ENCODE measurements at regions not wholly inside any gene's neighbourhood (a gene's known extent, or its start where the extent isn't known, plus 50 kb on each side); places are given as distances from the start of the nearest gene placed in this dataset.

DNA sequence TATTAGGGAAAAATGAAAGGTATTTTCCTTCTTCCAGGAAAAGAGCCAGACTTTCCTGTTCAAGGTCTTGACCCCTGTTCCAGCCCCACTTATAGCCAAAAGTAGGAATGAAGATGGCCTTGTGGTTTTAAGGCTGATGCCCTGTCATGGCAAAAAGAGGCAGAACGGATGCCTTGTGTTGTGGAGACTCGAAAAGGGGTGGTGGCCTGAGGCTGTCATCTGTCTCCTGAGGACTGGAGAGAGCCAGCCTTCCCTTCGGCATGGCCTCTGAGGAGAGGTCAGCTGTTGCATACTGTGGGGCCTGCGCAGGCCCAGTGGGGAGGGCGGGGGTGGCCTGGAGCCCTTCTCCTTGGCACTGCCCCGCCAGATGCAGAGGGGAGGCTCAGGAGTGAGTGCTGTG lies 166.0 kb upstream of the EEPD1 start (continued):
- TF ChIP-seq NFE2L2 (IDR thresholded peaks at IDR 0.05; ENCODE audit: low read depth, low read length): no peak
- TF ChIP-seq, protein P1, sequence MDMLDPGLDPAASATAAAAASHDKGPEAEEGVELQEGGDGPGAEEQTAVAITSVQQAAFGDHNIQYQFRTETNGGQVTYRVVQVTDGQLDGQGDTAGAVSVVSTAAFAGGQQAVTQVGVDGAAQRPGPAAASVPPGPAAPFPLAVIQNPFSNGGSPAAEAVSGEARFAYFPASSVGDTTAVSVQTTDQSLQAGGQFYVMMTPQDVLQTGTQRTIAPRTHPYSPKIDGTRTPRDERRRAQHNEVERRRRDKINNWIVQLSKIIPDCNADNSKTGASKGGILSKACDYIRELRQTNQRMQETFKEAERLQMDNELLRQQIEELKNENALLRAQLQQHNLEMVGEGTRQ (IDR thresholded peaks at IDR 0.05; ENCODE audit: low read depth, low read length): no peak
- TF ChIP-seq CEBPB (IDR thresholded peaks at IDR 0.05; ENCODE audit: low read depth, low read length): no peak
- no peak for TF ChIP-seq RFX5 (IDR thresholded peaks at IDR 0.05; ENCODE audit: low read depth, low read length)

DNA sequence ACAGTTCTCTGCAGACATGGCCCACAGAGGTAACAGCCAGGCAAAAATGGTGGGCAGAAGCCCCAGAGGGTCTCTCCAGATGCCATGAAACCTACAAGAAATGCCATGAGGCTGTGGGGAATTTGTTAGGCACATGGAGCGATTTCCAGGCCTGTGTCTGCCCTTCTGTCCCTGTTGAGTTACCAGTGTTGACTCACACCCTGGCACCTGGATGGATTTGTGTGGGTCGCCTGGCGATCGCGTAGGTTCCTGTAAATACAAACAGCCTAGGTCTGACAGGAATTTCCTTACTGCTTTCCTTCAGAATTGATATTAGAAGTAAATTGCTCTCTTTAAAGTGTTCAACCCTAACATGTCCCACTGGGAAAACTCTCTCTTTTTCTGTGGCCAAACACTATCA lies 164.9 kb upstream of the EEPD1 start:
- Histone ChIP-seq H2AK5ac (ENCODE audit: low read depth, low read length) (no peak overlapping the region; the same call in 1 of the 2 replicates), H2BK120ac (ENCODE audit: low read depth, low read length) (no peak overlapping the region), H2BK20ac (ENCODE audit: low read depth, low read length) (0 out of 2 replicates have a peak overlapping the region, but pooled peaks have one; percentile 10), H3K23ac (ENCODE audit: low read depth, low read length) (no peak overlapping the region), H3K18ac (ENCODE audit: low read depth, low read length) (no peak overlapping the region), H2BK15ac (ENCODE audit: low read depth, low read length) (no peak overlapping the region), H3K9me1 (ENCODE audit: insufficient read depth, low read length) (no peaks in the 10 kb centered on the region), H4K20me1 (ENCODE audit: insufficient read depth, low read length) (no peaks in the 10 kb centered on the region), H3K27me3 (ENCODE audit: control insufficient read depth, insufficient read depth, low read length) (no peaks in the 10 kb centered on the region), H4K5ac (ENCODE audit: low read depth, low read length) (no peak overlapping the region), H3K4me1 (ENCODE audit: control insufficient read depth, insufficient read depth, low read length) (peaks cover 2% of the 10 kb centered on the region; the same call in 1 of the 2 replicates), H3K9me3 (ENCODE audit: control insufficient read depth, insufficient read depth, low read length) (no peaks in the 10 kb centered on the region), H3K79me1 (ENCODE audit: low read depth in 1 of 2, low read length in 2 of 2) (no peaks in the 10 kb centered on the region), H3K4me3 (ENCODE audit: insufficient read depth, low read depth, low read length) (no peak overlapping the region), H3K14ac (replicated peaks; ENCODE audit: low read depth, low read length) (no peak overlapping the region), H3K9ac (ENCODE audit: low read depth, low read length) (no peak overlapping the region), H3K4me2 (ENCODE audit: low read depth, low read length) (no peak overlapping the region), H3K4ac (ENCODE audit: low read depth, low read length) (no peak overlapping the region), H3K36me3 (ENCODE audit: control insufficient read depth, insufficient read depth, low read length) (no peaks in the 10 kb centered on the region), H3K27ac (ENCODE audit: insufficient read depth, low read length) (no peak overlapping the region), H4K8ac (ENCODE audit: low read depth in 2 of 2, low read length in 2 of 2) (no peak overlapping the region), H2BK5ac (ENCODE audit: low read depth, low read length, poor library complexity, severe bottlenecking) (no peak overlapping the region), H2AK9ac (replicated peaks; ENCODE audit: low read depth, low read length, poor library complexity) (no peak overlapping the region), H3K56ac (ENCODE audit: extremely low read depth, insufficient read depth, low read length) (no peak overlapping the region), H2AFZ (replicated peaks; ENCODE audit: low read length, poor library complexity) (no peak overlapping the region), H4K91ac (ENCODE audit: insufficient read depth, low read depth, low read length) (no peak overlapping the region)
- ChIA-PET POLR2A (ENCODE audit: unreplicated experiment) (no interaction called here), CTCF (no interaction called here)
- in situ Hi-C loops (cut with MboI; ENCODE audit: low sequenced_read_pairs): loop anchor here (5.0 kb wide), 1 partner anchor 329 kb away; no protein-coding TSS in a partner anchor
- intact Hi-C loops (cut with micrococcal nuclease): loop anchor here (10.0 kb wide), 1 partner anchor 167 kb away; the partner anchor contains the start of gene EEPD1
- ATAC-seq (ENCODE audit: low read depth) (no peak), DNase-seq (no peak)
- dilution Hi-C loops (cut with HindIII; ENCODE audit: low sequenced_read_pairs, unreplicated experiment): loop anchor here (25.0 kb wide), 1 partner anchor 324 kb away; no protein-coding TSS in a partner anchor
- BruUV-seq (replicated peaks): no TSS peak
- no CpG with 5 or more reads among the region's 5 CpGs for WGBS, 2 experiments (ENCODE audit: extremely low coverage in 2 of 2, insufficient read length in 1 of 2)
- no peak for TF ChIP-seq RFX5 (IDR thresholded peaks at IDR 0.05; ENCODE audit: low read depth, low read length)
- TF ChIP-seq, protein P2, sequence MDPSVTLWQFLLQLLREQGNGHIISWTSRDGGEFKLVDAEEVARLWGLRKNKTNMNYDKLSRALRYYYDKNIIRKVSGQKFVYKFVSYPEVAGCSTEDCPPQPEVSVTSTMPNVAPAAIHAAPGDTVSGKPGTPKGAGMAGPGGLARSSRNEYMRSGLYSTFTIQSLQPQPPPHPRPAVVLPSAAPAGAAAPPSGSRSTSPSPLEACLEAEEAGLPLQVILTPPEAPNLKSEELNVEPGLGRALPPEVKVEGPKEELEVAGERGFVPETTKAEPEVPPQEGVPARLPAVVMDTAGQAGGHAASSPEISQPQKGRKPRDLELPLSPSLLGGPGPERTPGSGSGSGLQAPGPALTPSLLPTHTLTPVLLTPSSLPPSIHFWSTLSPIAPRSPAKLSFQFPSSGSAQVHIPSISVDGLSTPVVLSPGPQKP (IDR thresholded peaks at IDR 0.05; ENCODE audit: borderline replicate concordance, low read depth, low read length): no peak
- no peak for TF ChIP-seq MAFK (IDR thresholded peaks at IDR 0.05; ENCODE audit: low read depth, low read length)
- no peak for TF ChIP-seq RCOR1 (IDR thresholded peaks at IDR 0.05; ENCODE audit: insufficient replicate concordance, low read length)
- TF ChIP-seq, protein P3, sequence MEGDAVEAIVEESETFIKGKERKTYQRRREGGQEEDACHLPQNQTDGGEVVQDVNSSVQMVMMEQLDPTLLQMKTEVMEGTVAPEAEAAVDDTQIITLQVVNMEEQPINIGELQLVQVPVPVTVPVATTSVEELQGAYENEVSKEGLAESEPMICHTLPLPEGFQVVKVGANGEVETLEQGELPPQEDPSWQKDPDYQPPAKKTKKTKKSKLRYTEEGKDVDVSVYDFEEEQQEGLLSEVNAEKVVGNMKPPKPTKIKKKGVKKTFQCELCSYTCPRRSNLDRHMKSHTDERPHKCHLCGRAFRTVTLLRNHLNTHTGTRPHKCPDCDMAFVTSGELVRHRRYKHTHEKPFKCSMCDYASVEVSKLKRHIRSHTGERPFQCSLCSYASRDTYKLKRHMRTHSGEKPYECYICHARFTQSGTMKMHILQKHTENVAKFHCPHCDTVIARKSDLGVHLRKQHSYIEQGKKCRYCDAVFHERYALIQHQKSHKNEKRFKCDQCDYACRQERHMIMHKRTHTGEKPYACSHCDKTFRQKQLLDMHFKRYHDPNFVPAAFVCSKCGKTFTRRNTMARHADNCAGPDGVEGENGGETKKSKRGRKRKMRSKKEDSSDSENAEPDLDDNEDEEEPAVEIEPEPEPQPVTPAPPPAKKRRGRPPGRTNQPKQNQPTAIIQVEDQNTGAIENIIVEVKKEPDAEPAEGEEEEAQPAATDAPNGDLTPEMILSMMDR (conservative IDR thresholded peaks at IDR 0.05; ENCODE audit: low read depth, low read length): no peak
- TF ChIP-seq FOS (IDR thresholded peaks at IDR 0.05; ENCODE audit: low read depth, low read length): no peak
- TF ChIP-seq BHLHE40 (IDR thresholded peaks at IDR 0.05; ENCODE audit: low read depth, low read length): no peak
- TF ChIP-seq POLR2A (IDR thresholded peaks at IDR 0.05; ENCODE audit: low read depth, low read length): no peak
- TF ChIP-seq CHD1 (IDR thresholded peaks at IDR 0.05; ENCODE audit: low read depth, low read length): no peak
- no peak for TF ChIP-seq CEBPB (IDR thresholded peaks at IDR 0.05; ENCODE audit: low read depth, low read length)
- TF ChIP-seq, protein P1 (IDR thresholded peaks at IDR 0.05; ENCODE audit: low read depth, low read length): no peak
- no peak for TF ChIP-seq NFE2L2 (IDR thresholded peaks at IDR 0.05; ENCODE audit: low read depth, low read length)
- TF ChIP-seq RAD21 (IDR thresholded peaks at IDR 0.05; ENCODE audit: low read length): no peak
